ENCODE measurements at regions not wholly inside any gene's neighbourhood (a gene's known extent, or its start where the extent isn't known, plus 50 kb on each side); places are given as distances from the start of the nearest gene placed in this dataset.

- no peak for TF ChIP-seq CTCF (IDR thresholded peaks at IDR 0.05; ENCODE audit: extremely low read depth, missing control alignments)
- DNase-seq (ENCODE audit: low spot score): no peak
These were observed 647.0 kb downstream of the EFNA5 start for GRCh38 chr5:107023732-107024131.

GRCh38 chr5:107021575-107021974 lies 649.2 kb downstream of the EFNA5 start:
- no peak for DNase-seq (ENCODE audit: low spot score)

GRCh38 chr5:107020626-107021025 lies 650.1 kb downstream of the EFNA5 start:
- no peak for DNase-seq (ENCODE audit: low spot score)
- TF ChIP-seq CTCF (IDR thresholded peaks at IDR 0.05; ENCODE audit: extremely low read depth, missing control alignments): no peak

More at GRCh38 chr5:107021575-107021974, 649.2 kb downstream of the EFNA5 start:
- no peak for TF ChIP-seq CTCF (IDR thresholded peaks at IDR 0.05; ENCODE audit: extremely low read depth, missing control alignments)

GRCh38 chr5:107017616-107018015 lies 653.1 kb downstream of the EFNA5 start:
- no peak for DNase-seq (ENCODE audit: low spot score)
- TF ChIP-seq CTCF (IDR thresholded peaks at IDR 0.05; ENCODE audit: extremely low read depth, missing control alignments): no peak

GRCh38 chr5:107012371-107012770 lies 658.4 kb downstream of the EFNA5 start:
- DNase-seq (ENCODE audit: low spot score): no peak
- no peak for TF ChIP-seq CTCF (IDR thresholded peaks at IDR 0.05; ENCODE audit: extremely low read depth, missing control alignments)

- TF ChIP-seq CTCF (IDR thresholded peaks at IDR 0.05; ENCODE audit: extremely low read depth, missing control alignments): no peak
- DNase-seq (ENCODE audit: low spot score): no peak
These were observed 659.1 kb downstream of the EFNA5 start for GRCh38 chr5:107011605-107012004.

GRCh38 chr5:107010060-107010459 lies 660.7 kb downstream of the EFNA5 start:
- no peak for DNase-seq (ENCODE audit: low spot score)
- no peak for TF ChIP-seq CTCF (IDR thresholded peaks at IDR 0.05; ENCODE audit: extremely low read depth, missing control alignments)
